HEK293T (cell line): ENCODE measurements at regions not wholly inside any gene's neighbourhood (a gene's known extent, or its start where the extent isn't known, plus 50 kb on each side); places are given as distances from the start of the nearest gene placed in this dataset.

ENCODE experiments used
- ZNF384 ChIP-seq: fragments of 450-650 bp; IDR thresholded peaks from 2 replicates; pipeline ENCODE4 v1.6.1; 2016
- TF ChIP-seq, protein P1 (sequence below): fragments of 450-650 bp; IDR thresholded peaks from 2 replicates; pipeline ENCODE4 v1.6.1; 2016

DNA sequence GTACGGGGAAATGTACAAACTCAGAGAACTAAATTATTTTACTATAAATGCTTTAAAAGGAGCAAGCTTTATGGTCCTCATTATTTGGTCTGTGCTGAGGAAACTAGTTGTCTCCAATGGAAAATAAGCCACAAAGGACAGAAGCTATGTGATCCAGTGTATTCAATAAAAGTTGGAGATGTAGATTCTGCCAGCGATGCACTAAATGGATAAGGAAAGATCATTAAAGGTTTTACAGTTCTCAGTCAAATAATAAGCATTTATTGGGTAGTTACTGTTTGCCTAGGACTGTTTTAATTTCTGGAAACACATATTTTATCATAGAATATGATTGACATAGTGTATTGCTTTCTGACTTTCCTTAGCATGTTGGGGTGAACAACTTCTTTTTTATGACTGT is 458.9 kb upstream of the STXBP6 start:
- no peak for TF ChIP-seq ZNF384
- TF ChIP-seq, protein P1, sequence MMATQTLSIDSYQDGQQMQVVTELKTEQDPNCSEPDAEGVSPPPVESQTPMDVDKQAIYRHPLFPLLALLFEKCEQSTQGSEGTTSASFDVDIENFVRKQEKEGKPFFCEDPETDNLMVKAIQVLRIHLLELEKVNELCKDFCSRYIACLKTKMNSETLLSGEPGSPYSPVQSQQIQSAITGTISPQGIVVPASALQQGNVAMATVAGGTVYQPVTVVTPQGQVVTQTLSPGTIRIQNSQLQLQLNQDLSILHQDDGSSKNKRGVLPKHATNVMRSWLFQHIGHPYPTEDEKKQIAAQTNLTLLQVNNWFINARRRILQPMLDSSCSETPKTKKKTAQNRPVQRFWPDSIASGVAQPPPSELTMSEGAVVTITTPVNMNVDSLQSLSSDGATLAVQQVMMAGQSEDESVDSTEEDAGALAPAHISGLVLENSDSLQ = no peak
